GM23248 (cell line): ENCODE measurements at regions not wholly inside any gene's neighbourhood (a gene's known extent, or its start where the extent isn't known, plus 50 kb on each side); places are given as distances from the start of the nearest gene placed in this dataset.

ENCODE experiments used
- DNase-seq: peaks from one replicate; pipeline ENCODE4 v3.0.0-alpha.2; 2015
- H2AFZ ChIP-seq: fragments of 200-600 bp; sonication (generic); 2 replicates; pipeline ENCODE4 v1.6.1; 2016; ENCODE audit warnings: antibody characterized with exemption
- H3F3A ChIP-seq: fragments of 200-600 bp; sonication (generic); 2 replicates; pipeline ENCODE4 v1.6.1; 2016; ENCODE audit warnings: mild to moderate bottlenecking, antibody characterized with exemption, mixed run types; ENCODE audit not compliant: insufficient read depth
- H3K27ac ChIP-seq: fragments of 200-600 bp; sonication (generic); 2 replicates; pipeline ENCODE4 v1.5.1; 2016; ENCODE audit warnings: mild to moderate bottlenecking
- H3K27me3 ChIP-seq: fragments of 200-600 bp; sonication (generic); replicated peaks from 2 replicates; pipeline ENCODE4 v1.6.1; 2016; ENCODE audit warnings: mild to moderate bottlenecking; ENCODE audit not compliant: insufficient read depth
- H3K36me3 ChIP-seq: fragments of 200-600 bp; sonication (generic); 2 replicates; pipeline ENCODE4 v1.6.1; 2016; ENCODE audit warnings: low read depth, mild to moderate bottlenecking
- H3K4me1 ChIP-seq: fragments of 200-600 bp; sonication (generic); 2 replicates; pipeline ENCODE4 v1.6.1; 2016; ENCODE audit warnings: mild to moderate bottlenecking; ENCODE audit not compliant: insufficient read depth
- H3K4me2 ChIP-seq: fragments of 200-600 bp; sonication (generic); one replicate; pipeline ENCODE4 v1.6.1; 2016; ENCODE audit warnings: mild to moderate bottlenecking; ENCODE audit not compliant: unreplicated experiment
- H3K4me3 ChIP-seq: fragments of 200-600 bp; sonication (generic); 2 replicates; pipeline ENCODE4 v1.5.1; 2016; ENCODE audit warnings: mild to moderate bottlenecking
- H3K79me2 ChIP-seq: fragments of 200-600 bp; sonication (generic); 2 replicates; pipeline ENCODE4 v1.6.1; 2016; ENCODE audit warnings: mild to moderate bottlenecking; ENCODE audit not compliant: insufficient read depth
- H3K9ac ChIP-seq: fragments of 200-600 bp; sonication (generic); 2 replicates; pipeline ENCODE4 v1.6.1; 2016; ENCODE audit warnings: mild to moderate bottlenecking
- H3K9me2 ChIP-seq: fragments of 200-600 bp; sonication (generic); 2 replicates; pipeline ENCODE4 v1.6.1; 2016; ENCODE audit warnings: mixed run types, mild to moderate bottlenecking, moderate library complexity; ENCODE audit not compliant: insufficient read depth
- H3K9me3 ChIP-seq: fragments of 200-600 bp; sonication (generic); one replicate; pipeline ENCODE4 v1.6.1; 2017; ENCODE audit warnings: low read depth
- H4K20me1 ChIP-seq: fragments of 200-600 bp; sonication (generic); 2 replicates; pipeline ENCODE4 v1.6.0; 2016; ENCODE audit not compliant: insufficient read depth
- EZH2 ChIP-seq: fragments of 200-600 bp; sonication (generic); IDR thresholded peaks from 2 replicates; pipeline ENCODE4 v1.6.1; 2018; ENCODE audit warnings: antibody characterized with exemption, mild to moderate bottlenecking; ENCODE audit not compliant: insufficient read depth, poor library complexity, severe bottlenecking
- EZH2phosphoT487 ChIP-seq: fragments of 200-600 bp; sonication (generic); IDR thresholded peaks from 2 replicates; pipeline ENCODE4 v1.6.1; 2018; ENCODE audit warnings: antibody characterized with exemption, moderate library complexity, mild to moderate bottlenecking, low read depth; ENCODE audit not compliant: insufficient read depth
- WGBS, 2 experiments: methylation state at CpG; one replicate each; pipeline ENCODE4 v1.1.6; 2015 to 2017; ENCODE audit warnings: low lambda C conversion rate in 2 of 2, low coverage in 1 of 2; ENCODE audit errors: missing lambda C conversion rate in 2 of 2; 5-methylcytosine and 5-hydroxymethylcytosine counted together
- in situ Hi-C: fragments of 300-500 bp; cut with MboI; formaldehyde crosslinking; loops from 2 replicates; pipeline ENCODE4 v1.15.0; 2020

GRCh38 chr2:223210489-223210888 is 158.5 kb downstream of the KCNE4 start:
- in situ Hi-C loops: no loop called here
- 86 to 88% methylated on average over 2 of the region's 2 CpGs for WGBS, 2 experiments
- no peak for DNase-seq

DNA sequence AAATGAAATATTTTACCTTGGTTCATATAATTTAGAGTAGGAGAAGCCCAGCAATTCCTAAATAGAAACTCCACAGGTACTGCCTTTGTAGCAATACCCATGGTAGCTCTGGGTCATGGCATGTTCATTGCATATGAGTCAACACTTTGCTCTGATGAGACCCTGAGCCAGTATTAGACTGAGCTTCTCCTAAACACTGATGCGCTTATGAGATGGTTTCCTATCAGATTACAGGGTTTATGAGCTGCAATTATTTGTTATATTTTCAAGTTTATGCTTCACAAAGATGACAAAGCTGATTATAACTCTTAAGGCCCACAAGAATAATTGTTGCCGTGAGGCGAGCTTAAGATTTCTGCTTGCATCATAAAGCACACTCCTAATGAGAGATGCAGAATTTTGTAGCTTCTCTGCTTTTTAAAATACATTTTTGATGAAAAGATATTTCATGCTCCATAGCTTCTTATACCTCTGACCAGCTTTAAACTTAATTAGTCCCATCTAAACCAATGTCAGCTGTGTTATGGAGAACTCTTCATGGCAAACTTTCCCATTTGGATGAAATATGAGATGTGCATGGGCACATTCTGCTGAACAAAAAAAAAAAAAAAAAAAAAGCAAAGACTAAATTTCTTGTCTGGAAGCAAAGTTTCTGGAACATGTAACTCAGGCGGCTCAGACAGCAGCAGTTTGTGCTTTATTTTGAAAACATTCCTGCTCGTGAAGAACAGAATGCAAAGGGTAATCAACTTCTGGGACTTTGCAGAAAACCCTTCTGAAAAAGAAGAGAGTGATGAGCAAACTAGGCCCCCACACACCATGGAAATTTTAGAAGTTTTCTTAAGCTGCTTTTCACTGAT is 162.6 kb downstream of the KCNE4 start:
- 63 to 67% methylated on average over 5 of the region's 5 CpGs for WGBS, 2 experiments
- H3K27me3 ChIP-seq: peaks cover 29% of the 10 kb centered on the region
- no peaks in the 10 kb centered on the region for H3K36me3 ChIP-seq
- H3K9me3 ChIP-seq: peaks cover 11% of the 10 kb centered on the region
- no peak overlapping the region for H3K4me2 ChIP-seq
- no peak for DNase-seq
- no peak overlapping the region for H3K9ac ChIP-seq
- no peak overlapping the region for H3K4me3 ChIP-seq
- in situ Hi-C loops: no loop called here
- H3K79me2 ChIP-seq: no peaks in the 10 kb centered on the region
- TF ChIP-seq EZH2phosphoT487 (no peak), EZH2 (no peak)
- no peaks in the 10 kb centered on the region for H3F3A ChIP-seq
- H3K9me2 ChIP-seq: no peaks in the 10 kb centered on the region
- no peak overlapping the region for H3K27ac ChIP-seq
- no peak overlapping the region for H2AFZ ChIP-seq
- H4K20me1 ChIP-seq: no peaks in the 10 kb centered on the region
- H3K4me1 ChIP-seq: no peaks in the 10 kb centered on the region

More at GRCh38 chr2:223210489-223210888, 158.5 kb downstream of the KCNE4 start:
- Histone ChIP-seq H3K9ac (no peak overlapping the region), H3K4me2 (no peak overlapping the region), H3K36me3 (no peaks in the 10 kb centered on the region), H3K27ac (no peak overlapping the region), H3F3A (no peaks in the 10 kb centered on the region), H3K4me3 (no peak overlapping the region), H3K27me3 (peaks cover 3% of the 10 kb centered on the region; the same call in 1 of the 2 replicates), H3K9me2 (no peaks in the 10 kb centered on the region), H4K20me1 (no peaks in the 10 kb centered on the region), H3K9me3 (peaks cover 11% of the 10 kb centered on the region), H3K79me2 (no peaks in the 10 kb centered on the region), H2AFZ (no peak overlapping the region), H3K4me1 (no peaks in the 10 kb centered on the region)
- TF ChIP-seq EZH2phosphoT487: no peak
- no peak for TF ChIP-seq EZH2

DNA sequence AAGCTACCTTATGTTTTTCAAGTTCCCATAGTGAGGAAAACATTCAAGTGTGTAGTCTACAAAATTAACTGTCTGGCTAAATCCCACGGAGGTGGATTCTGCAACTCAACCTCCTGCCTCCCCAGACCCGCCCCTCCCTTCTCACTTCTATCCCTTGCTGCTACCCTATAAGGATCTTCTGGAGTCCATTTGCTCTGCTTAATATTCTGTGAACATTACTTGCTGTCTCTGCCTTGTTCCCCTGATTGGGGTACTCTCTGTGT is 163.2 kb downstream of the KCNE4 start:
- Histone ChIP-seq H3K4me2 (no peak overlapping the region), H3K4me1 (no peaks in the 10 kb centered on the region), H3K9me2 (no peaks in the 10 kb centered on the region), H3K9me3 (peaks cover 11% of the 10 kb centered on the region), H3K36me3 (no peaks in the 10 kb centered on the region), H3K9ac (no peak overlapping the region), H2AFZ (no peak overlapping the region), H3K27me3 (peaks cover 29% of the 10 kb centered on the region), H3F3A (no peaks in the 10 kb centered on the region), H4K20me1 (no peaks in the 10 kb centered on the region), H3K79me2 (no peaks in the 10 kb centered on the region), H3K4me3 (no peak overlapping the region), H3K27ac (no peak overlapping the region)
- DNase-seq: no peak
- TF ChIP-seq EZH2 (no peak), EZH2phosphoT487 (no peak)
- WGBS, 2 experiments: 30 to 41% methylated on average over 2 of the region's 2 CpGs
- in situ Hi-C loops: no loop called here

DNA sequence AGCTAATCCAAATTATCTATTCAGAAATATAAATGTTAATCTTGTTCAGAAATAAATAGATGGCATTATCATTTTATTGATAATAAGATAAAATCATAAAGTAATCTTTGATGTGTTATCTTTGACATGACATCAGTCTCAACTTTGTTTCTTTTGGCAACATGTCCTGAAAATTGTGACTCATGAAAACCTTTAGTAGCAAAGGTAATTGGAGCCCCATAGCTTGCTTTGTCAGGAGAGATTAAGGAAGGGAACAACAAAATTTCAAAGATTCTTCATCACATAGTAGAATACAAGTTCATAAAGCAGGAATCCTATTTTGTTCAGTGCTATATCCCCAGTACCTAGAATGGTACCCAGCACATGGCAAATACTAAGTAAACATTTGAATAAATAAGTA is 165.4 kb downstream of the KCNE4 start:
- TF ChIP-seq EZH2phosphoT487: no peak
- no peak for TF ChIP-seq EZH2
- no peak overlapping the region for H3K9ac ChIP-seq
- H3K36me3 ChIP-seq: no peaks in the 10 kb centered on the region
- H3F3A ChIP-seq: no peaks in the 10 kb centered on the region
- H3K27me3 ChIP-seq: peaks cover 29% of the 10 kb centered on the region
- no peak overlapping the region for H3K4me2 ChIP-seq
- no peaks in the 10 kb centered on the region for H4K20me1 ChIP-seq
- in situ Hi-C loops: no loop called here
- no peak overlapping the region for H3K27ac ChIP-seq
- no peaks in the 10 kb centered on the region for H3K9me3 ChIP-seq
- H2AFZ ChIP-seq: no peak overlapping the region
- DNase-seq: no peak
- H3K4me3 ChIP-seq: no peak overlapping the region
- no peaks in the 10 kb centered on the region for H3K9me2 ChIP-seq
- no peaks in the 10 kb centered on the region for H3K79me2 ChIP-seq
- H3K4me1 ChIP-seq: peaks cover 2% of the 10 kb centered on the region; the same call in 1 of the 2 replicates
